SK-N-SH (cell line): ENCODE measurements at regions not wholly inside any gene's neighbourhood (a gene's known extent, or its start where the extent isn't known, plus 50 kb on each side); places are given as distances from the start of the nearest gene placed in this dataset.

ENCODE experiments used
- CTCF ChIA-PET: fragments of 300-600, 350-600 bp; formaldehyde crosslinking; extraction: SDS; loops from one replicate; lab custom pipeline; 2021; lab: Yijun Ruan, JAX
- POLR2A ChIA-PET: fragments of 350-600 bp; sonication (Branson Sonifier 250); formaldehyde crosslinking; extraction: SDS; loops from one replicate; lab custom pipeline; 2020; ENCODE audit warnings: antibody characterized with exemption, inconsistent platforms; lab: Yijun Ruan, JAX
- DNase-seq: peaks from one replicate; pipeline ENCODE4 v3.0.0; 2012
- H2AFZ ChIP-seq: fragments of 200-600 bp; sonication (generic); 2 replicates; pipeline ENCODE4 v1.8.1; 2016; ENCODE audit warnings: antibody characterized with exemption, mild to moderate bottlenecking, low read depth
- H3F3A ChIP-seq: fragments of 200-600 bp; sonication (generic); replicated peaks from 2 replicates; pipeline ENCODE3; 2016; ENCODE audit warnings: antibody characterized with exemption, mild to moderate bottlenecking; ENCODE audit not compliant: insufficient read depth
- H3K27ac ChIP-seq, 2 experiments: fragments of 200-500 bp in 1 of 2; fragments of 200-600 bp in 1 of 2; sonication (Bioruptor generic) in 1 of 2; sonication (generic), shearing (Covaris generic) in 1 of 2; 2 replicates each; pipeline versions ENCODE4 v1.5.1 to v1.6.1; 2014 to 2016; ENCODE audit warnings: low read depth in 2 of 2, inconsistent platforms in 1 of 2, low read length in 1 of 2, mild to moderate bottlenecking in 1 of 2, mixed read lengths in 1 of 2
- H3K27me3 ChIP-seq: fragments of 200-600 bp; sonication (generic), shearing (Covaris generic); 2 replicates; pipeline ENCODE4 v1.6.1; 2016; ENCODE audit warnings: mixed run types; ENCODE audit not compliant: insufficient read depth
- H3K36me3 ChIP-seq, 2 experiments: fragments of 200-500 bp in 1 of 2; fragments of 200-600 bp in 1 of 2; sonication (Bioruptor generic) in 1 of 2; sonication (generic) in 1 of 2; replicated peaks in 1 of 2; 2 replicates each; pipeline versions ENCODE3 to v1.5.1; 2014 to 2016; ENCODE audit warnings: low read length in 1 of 2, mild to moderate bottlenecking in 1 of 2; ENCODE audit not compliant: insufficient read depth in 2 of 2, control insufficient read depth in 1 of 2
- H3K4me1 ChIP-seq, 2 experiments: fragments of 200-500 bp in 1 of 2; fragments of 200-600 bp in 1 of 2; sonication (Bioruptor generic) in 1 of 2; sonication (generic), shearing (Covaris generic) in 1 of 2; 2 replicates each; pipeline versions ENCODE4 v1.5.1 to v1.6.1; 2014 to 2016; ENCODE audit warnings: low read depth in 1 of 2, low read length in 1 of 2, mixed run types in 1 of 2; ENCODE audit not compliant: insufficient read depth in 2 of 2, control insufficient read depth in 1 of 2
- H3K4me2 ChIP-seq: fragments of 200-600 bp; sonication (generic), shearing (Covaris generic); 2 replicates; pipeline ENCODE4 v1.6.1; 2017; ENCODE audit warnings: mixed run types
- H3K4me3 ChIP-seq, 2 experiments: fragments of 200-500 bp in 1 of 2; fragments of 200-600 bp in 1 of 2; sonication (Bioruptor generic) in 1 of 2; sonication (generic), shearing (Covaris generic) in 1 of 2; 2 replicates each; pipeline versions ENCODE4 v1.5.1 to v1.8.1; 2014 to 2016; ENCODE audit warnings: low read depth in 2 of 2, inconsistent platforms in 1 of 2, low read length in 1 of 2, mild to moderate bottlenecking in 1 of 2, mixed read lengths in 1 of 2, moderate library complexity in 1 of 2
- H3K79me2 ChIP-seq: fragments of 200-600 bp; sonication (generic); 2 replicates; pipeline ENCODE4 v1.8.1; 2017; ENCODE audit warnings: mild to moderate bottlenecking; ENCODE audit not compliant: insufficient read depth
- H3K9ac ChIP-seq: fragments of 200-600 bp; sonication (generic); 2 replicates; pipeline ENCODE4 v1.6.1; 2017; ENCODE audit warnings: mixed run types
- H3K9me2 ChIP-seq: fragments of 200-600 bp; sonication (generic); 2 replicates; pipeline ENCODE4 v1.6.1; 2017; ENCODE audit warnings: mixed run types
- H3K9me3 ChIP-seq: fragments of 200-600 bp; sonication (generic); 2 replicates; pipeline ENCODE4 v1.6.1; 2017; ENCODE audit warnings: mixed run types, mild to moderate bottlenecking, moderate library complexity
- H4K20me1 ChIP-seq: fragments of 200-600 bp; sonication (generic); 2 replicates; pipeline ENCODE4 v1.6.1; 2017; ENCODE audit warnings: mild to moderate bottlenecking, mixed run types; ENCODE audit not compliant: insufficient read depth
- CHD2 ChIP-seq: fragments of 150-350 bp; IDR thresholded peaks from 2 replicates; pipeline ENCODE4 v1.6.1; 2018; ENCODE audit warnings: low read length; ENCODE audit not compliant: partially characterized antibody
- ELF1 ChIP-seq: IDR thresholded peaks from 2 replicates; pipeline ENCODE4 v1.4.0; 2012
- EP300 ChIP-seq, 2 experiments: IDR thresholded peaks; 2 replicates each; pipeline versions ENCODE4 v1.4.0 to v1.6.1; 2012; ENCODE audit warnings: borderline replicate concordance in 1 of 2, low read depth in 1 of 2, low read length in 1 of 2
- FOSL2 ChIP-seq: IDR thresholded peaks from 2 replicates; pipeline ENCODE4 v1.4.0; 2012; ENCODE audit warnings: low read depth, mild to moderate bottlenecking, moderate library complexity, borderline replicate concordance
- FOXJ3 ChIP-seq: sonication (generic); formaldehyde crosslinking; IDR thresholded peaks from 2 replicates; pipeline ENCODE4 v1.5.1; 2020; ENCODE audit warnings: mild to moderate bottlenecking, missing genetic modification reagents
- MXI1 ChIP-seq: IDR thresholded peaks from 2 replicates; pipeline ENCODE4 v1.6.1; 2012; ENCODE audit warnings: mild to moderate bottlenecking, low read depth, low read length, improper control_type of control experiment
- POLR2AphosphoS5 ChIP-seq: IDR thresholded peaks from 2 replicates; pipeline ENCODE4 v1.6.1; 2012; ENCODE audit warnings: low read depth, low read length
- RAD21 ChIP-seq: IDR thresholded peaks from 2 replicates; pipeline ENCODE4 v1.6.1; 2012; ENCODE audit warnings: mild to moderate bottlenecking, low read length
- RCOR1 ChIP-seq: fragments of 150-350 bp; IDR thresholded peaks from 2 replicates; pipeline ENCODE4 v1.6.1; 2017; ENCODE audit warnings: antibody characterized with exemption, low read length
- SIN3A ChIP-seq: IDR thresholded peaks from 2 replicates; pipeline ENCODE4 v1.6.1; 2012; ENCODE audit warnings: low read depth, mild to moderate bottlenecking, low read length, moderate library complexity, borderline replicate concordance
- SMC3 ChIP-seq: IDR thresholded peaks from 2 replicates; pipeline ENCODE4 v1.6.1; 2012; ENCODE audit warnings: low read depth, low read length, improper control_type of control experiment
- TCF12 ChIP-seq: IDR thresholded peaks from 2 replicates; pipeline ENCODE4 v1.4.0; 2012
- TEAD4 ChIP-seq: IDR thresholded peaks from 2 replicates; pipeline ENCODE4 v1.4.0; 2012; ENCODE audit warnings: mild to moderate bottlenecking, borderline replicate concordance; ENCODE audit not compliant: insufficient read depth
- TF ChIP-seq, protein P1 (sequence below): fragments of 200-600 bp; sonication (generic); IDR thresholded peaks from 2 replicates; pipeline ENCODE4 v1.6.1; 2017; ENCODE audit warnings: antibody characterized with exemption, mild to moderate bottlenecking, moderate library complexity
- TF ChIP-seq, protein P2 (sequence below): IDR thresholded peaks from 2 replicates; pipeline ENCODE4; 2012
- TF ChIP-seq, protein P3 (sequence below): fragments of 150-350 bp; IDR thresholded peaks from 2 replicates; pipeline ENCODE4 v1.6.1; 2017; ENCODE audit warnings: antibody characterized with exemption, low read length, low read depth, borderline replicate concordance
- TF ChIP-seq, protein P4 (sequence below): IDR thresholded peaks from 2 replicates; pipeline ENCODE4 v1.6.1; 2012; ENCODE audit warnings: mild to moderate bottlenecking, low read depth, low read length, moderate library complexity
- TF ChIP-seq, protein P5 (sequence below): fragments of 150-350 bp; IDR thresholded peaks from 2 replicates; pipeline ENCODE4 v1.6.1; 2016; ENCODE audit warnings: mild to moderate bottlenecking, low read depth, low read length

DNA sequence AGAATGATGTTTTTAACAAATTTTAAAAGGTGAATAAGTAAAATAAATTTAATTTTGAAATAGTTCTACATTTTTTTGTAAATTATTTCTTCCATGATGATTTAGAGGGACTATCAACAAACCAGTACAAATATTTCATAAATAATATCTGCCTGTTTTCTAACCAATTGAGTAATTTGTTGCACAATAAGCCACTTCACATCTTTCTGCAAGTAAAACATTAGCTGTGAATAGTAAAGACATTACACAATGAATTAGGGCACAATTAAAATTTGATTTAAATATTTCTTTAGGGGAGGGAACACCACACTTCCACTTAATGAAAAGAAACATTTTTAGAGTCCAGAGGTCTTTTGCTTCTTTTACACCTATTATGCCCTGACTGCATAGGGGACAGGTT, 118.4 kb upstream of the PTPRK start:
- CTCF ChIA-PET: no interaction called here
- POLR2A ChIA-PET: no interaction called here

More for the DNA sequence above, 118.4 kb upstream of the PTPRK start:
- Histone ChIP-seq H3K9ac (no peak overlapping the region), H3F3A (no peaks in the 10 kb centered on the region), H3K9me2 (no peaks in the 10 kb centered on the region), H3K27me3 (no peaks in the 10 kb centered on the region), H3K4me3 (no peak overlapping the region), H3K79me2 (no peaks in the 10 kb centered on the region), H2AFZ (no peak overlapping the region), H3K4me2 (no peak overlapping the region), H4K20me1 (no peaks in the 10 kb centered on the region), H3K4me1 (no peaks in the 10 kb centered on the region), H3K36me3 (no peaks in the 10 kb centered on the region), H3K9me3 (no peaks in the 10 kb centered on the region), H3K27ac (no peak overlapping the region)
- no peak for DNase-seq
- TF ChIP-seq, protein P1, sequence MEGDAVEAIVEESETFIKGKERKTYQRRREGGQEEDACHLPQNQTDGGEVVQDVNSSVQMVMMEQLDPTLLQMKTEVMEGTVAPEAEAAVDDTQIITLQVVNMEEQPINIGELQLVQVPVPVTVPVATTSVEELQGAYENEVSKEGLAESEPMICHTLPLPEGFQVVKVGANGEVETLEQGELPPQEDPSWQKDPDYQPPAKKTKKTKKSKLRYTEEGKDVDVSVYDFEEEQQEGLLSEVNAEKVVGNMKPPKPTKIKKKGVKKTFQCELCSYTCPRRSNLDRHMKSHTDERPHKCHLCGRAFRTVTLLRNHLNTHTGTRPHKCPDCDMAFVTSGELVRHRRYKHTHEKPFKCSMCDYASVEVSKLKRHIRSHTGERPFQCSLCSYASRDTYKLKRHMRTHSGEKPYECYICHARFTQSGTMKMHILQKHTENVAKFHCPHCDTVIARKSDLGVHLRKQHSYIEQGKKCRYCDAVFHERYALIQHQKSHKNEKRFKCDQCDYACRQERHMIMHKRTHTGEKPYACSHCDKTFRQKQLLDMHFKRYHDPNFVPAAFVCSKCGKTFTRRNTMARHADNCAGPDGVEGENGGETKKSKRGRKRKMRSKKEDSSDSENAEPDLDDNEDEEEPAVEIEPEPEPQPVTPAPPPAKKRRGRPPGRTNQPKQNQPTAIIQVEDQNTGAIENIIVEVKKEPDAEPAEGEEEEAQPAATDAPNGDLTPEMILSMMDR: no peak
- TF ChIP-seq, protein P2, sequence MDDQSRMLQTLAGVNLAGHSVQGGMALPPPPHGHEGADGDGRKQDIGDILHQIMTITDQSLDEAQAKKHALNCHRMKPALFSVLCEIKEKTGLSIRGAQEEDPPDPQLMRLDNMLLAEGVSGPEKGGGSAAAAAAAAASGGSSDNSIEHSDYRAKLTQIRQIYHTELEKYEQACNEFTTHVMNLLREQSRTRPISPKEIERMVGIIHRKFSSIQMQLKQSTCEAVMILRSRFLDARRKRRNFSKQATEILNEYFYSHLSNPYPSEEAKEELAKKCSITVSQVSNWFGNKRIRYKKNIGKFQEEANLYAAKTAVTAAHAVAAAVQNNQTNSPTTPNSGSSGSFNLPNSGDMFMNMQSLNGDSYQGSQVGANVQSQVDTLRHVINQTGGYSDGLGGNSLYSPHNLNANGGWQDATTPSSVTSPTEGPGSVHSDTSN: no peak
- no peak for TF ChIP-seq FOXJ3 (CRISPR knock-in tag)
- TF ChIP-seq CHD2: no peak
- no peak for TF ChIP-seq SMC3
- TF ChIP-seq ELF1: no peak
- TF ChIP-seq RAD21: no peak
- TF ChIP-seq, protein P3, sequence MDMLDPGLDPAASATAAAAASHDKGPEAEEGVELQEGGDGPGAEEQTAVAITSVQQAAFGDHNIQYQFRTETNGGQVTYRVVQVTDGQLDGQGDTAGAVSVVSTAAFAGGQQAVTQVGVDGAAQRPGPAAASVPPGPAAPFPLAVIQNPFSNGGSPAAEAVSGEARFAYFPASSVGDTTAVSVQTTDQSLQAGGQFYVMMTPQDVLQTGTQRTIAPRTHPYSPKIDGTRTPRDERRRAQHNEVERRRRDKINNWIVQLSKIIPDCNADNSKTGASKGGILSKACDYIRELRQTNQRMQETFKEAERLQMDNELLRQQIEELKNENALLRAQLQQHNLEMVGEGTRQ: no peak
- no peak for TF ChIP-seq POLR2AphosphoS5
- TF ChIP-seq, protein P4, sequence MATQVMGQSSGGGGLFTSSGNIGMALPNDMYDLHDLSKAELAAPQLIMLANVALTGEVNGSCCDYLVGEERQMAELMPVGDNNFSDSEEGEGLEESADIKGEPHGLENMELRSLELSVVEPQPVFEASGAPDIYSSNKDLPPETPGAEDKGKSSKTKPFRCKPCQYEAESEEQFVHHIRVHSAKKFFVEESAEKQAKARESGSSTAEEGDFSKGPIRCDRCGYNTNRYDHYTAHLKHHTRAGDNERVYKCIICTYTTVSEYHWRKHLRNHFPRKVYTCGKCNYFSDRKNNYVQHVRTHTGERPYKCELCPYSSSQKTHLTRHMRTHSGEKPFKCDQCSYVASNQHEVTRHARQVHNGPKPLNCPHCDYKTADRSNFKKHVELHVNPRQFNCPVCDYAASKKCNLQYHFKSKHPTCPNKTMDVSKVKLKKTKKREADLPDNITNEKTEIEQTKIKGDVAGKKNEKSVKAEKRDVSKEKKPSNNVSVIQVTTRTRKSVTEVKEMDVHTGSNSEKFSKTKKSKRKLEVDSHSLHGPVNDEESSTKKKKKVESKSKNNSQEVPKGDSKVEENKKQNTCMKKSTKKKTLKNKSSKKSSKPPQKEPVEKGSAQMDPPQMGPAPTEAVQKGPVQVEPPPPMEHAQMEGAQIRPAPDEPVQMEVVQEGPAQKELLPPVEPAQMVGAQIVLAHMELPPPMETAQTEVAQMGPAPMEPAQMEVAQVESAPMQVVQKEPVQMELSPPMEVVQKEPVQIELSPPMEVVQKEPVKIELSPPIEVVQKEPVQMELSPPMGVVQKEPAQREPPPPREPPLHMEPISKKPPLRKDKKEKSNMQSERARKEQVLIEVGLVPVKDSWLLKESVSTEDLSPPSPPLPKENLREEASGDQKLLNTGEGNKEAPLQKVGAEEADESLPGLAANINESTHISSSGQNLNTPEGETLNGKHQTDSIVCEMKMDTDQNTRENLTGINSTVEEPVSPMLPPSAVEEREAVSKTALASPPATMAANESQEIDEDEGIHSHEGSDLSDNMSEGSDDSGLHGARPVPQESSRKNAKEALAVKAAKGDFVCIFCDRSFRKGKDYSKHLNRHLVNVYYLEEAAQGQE: no peak
- TF ChIP-seq SIN3A: no peak
- no peak for TF ChIP-seq FOSL2
- TF ChIP-seq, protein P5, sequence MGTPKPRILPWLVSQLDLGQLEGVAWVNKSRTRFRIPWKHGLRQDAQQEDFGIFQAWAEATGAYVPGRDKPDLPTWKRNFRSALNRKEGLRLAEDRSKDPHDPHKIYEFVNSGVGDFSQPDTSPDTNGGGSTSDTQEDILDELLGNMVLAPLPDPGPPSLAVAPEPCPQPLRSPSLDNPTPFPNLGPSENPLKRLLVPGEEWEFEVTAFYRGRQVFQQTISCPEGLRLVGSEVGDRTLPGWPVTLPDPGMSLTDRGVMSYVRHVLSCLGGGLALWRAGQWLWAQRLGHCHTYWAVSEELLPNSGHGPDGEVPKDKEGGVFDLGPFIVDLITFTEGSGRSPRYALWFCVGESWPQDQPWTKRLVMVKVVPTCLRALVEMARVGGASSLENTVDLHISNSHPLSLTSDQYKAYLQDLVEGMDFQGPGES: no peak
- TF ChIP-seq EP300 (IDR thresholded peaks at IDR 0.05; ENCODE audit: borderline replicate concordance in 1 of 2, low read depth in 1 of 2, low read length in 1 of 2): no peak
- no peak for TF ChIP-seq RCOR1
- TF ChIP-seq MXI1: no peak
- TF ChIP-seq TCF12: no peak
- TF ChIP-seq TEAD4: no peak
